ENCODE measurements at regions not wholly inside any gene's neighbourhood (a gene's known extent, or its start where the extent isn't known, plus 50 kb on each side); places are given as distances from the start of the nearest gene placed in this dataset.

GRCh38 chr6:6376845-6377244 is 56.4 kb upstream of the F13A1 start:
- no peak overlapping the region for H3K4me3 ChIP-seq (ENCODE audit: low read depth, low read length)
- no peak for TF ChIP-seq CTCF (IDR thresholded peaks at IDR 0.05; ENCODE audit: insufficient read depth, low read depth, low read length, missing control alignments)
- no peak for DNase-seq (ENCODE audit: low read depth)

GRCh38 chr6:6377621-6378020 is 57.2 kb upstream of the F13A1 start:
- DNase-seq (ENCODE audit: low read depth), result no peak
- H3K4me3 ChIP-seq (ENCODE audit: low read depth, low read length), result no peak overlapping the region
- TF ChIP-seq CTCF (IDR thresholded peaks at IDR 0.05; ENCODE audit: insufficient read depth, low read depth, low read length, missing control alignments), result no peak

- TF ChIP-seq CTCF (IDR thresholded peaks at IDR 0.05; ENCODE audit: insufficient read depth, low read depth, low read length, missing control alignments), result no peak
- no peak for DNase-seq (ENCODE audit: low read depth)
Measured at GRCh38 chr6:6379573-6379972, 59.1 kb upstream of the F13A1 start.

GRCh38 chr6:6384520-6384919 is 64.1 kb upstream of the F13A1 start:
- DNase-seq (ENCODE audit: low read depth), result no peak
- H3K4me3 ChIP-seq (ENCODE audit: low read depth, low read length), result no peak overlapping the region
- no peak for TF ChIP-seq CTCF (IDR thresholded peaks at IDR 0.05; ENCODE audit: insufficient read depth, low read depth, low read length, missing control alignments)

More at GRCh38 chr6:6379573-6379972, 59.1 kb upstream of the F13A1 start:
- no peak overlapping the region for H3K4me3 ChIP-seq (ENCODE audit: low read depth, low read length)

GRCh38 chr6:6386010-6386409 is 65.5 kb upstream of the F13A1 start:
- no peak overlapping the region for H3K4me3 ChIP-seq (ENCODE audit: low read depth, low read length)
- DNase-seq (ENCODE audit: low read depth), result no peak
- no peak for TF ChIP-seq CTCF (IDR thresholded peaks at IDR 0.05; ENCODE audit: insufficient read depth, low read depth, low read length, missing control alignments)

- TF ChIP-seq CTCF (IDR thresholded peaks at IDR 0.05; ENCODE audit: insufficient read depth, low read depth, low read length, missing control alignments), result no peak
- DNase-seq (ENCODE audit: low read depth), result peak; percentile 86
- peak overlapping the region; percentile 52 for H3K4me3 ChIP-seq (ENCODE audit: low read depth, low read length)
Measured at GRCh38 chr6:6390849-6391602, 70.6 kb upstream of the F13A1 start.
